ENCODE measurements at regions not wholly inside any gene's neighbourhood (a gene's known extent, or its start where the extent isn't known, plus 50 kb on each side); places are given as distances from the start of the nearest gene placed in this dataset.
A peak's percentile ranks its signal among the peaks of the same experiment; 100 is the strongest.

GRCh38 chr3:194995922-194996321, 275.0 kb downstream of the XXYLT1 start:
- H3K27ac ChIP-seq, result no peak overlapping the region
- TF ChIP-seq CTCF (conservative IDR thresholded peaks at IDR 0.05), result no peak
- no peak for TF ChIP-seq ZFX (IDR thresholded peaks at IDR 0.05)

GRCh38 chr3:194996746-194997145, 274.2 kb downstream of the XXYLT1 start:
- TF ChIP-seq CTCF (conservative IDR thresholded peaks at IDR 0.05) (no peak), ZFX (IDR thresholded peaks at IDR 0.05) (no peak)
- H3K27ac ChIP-seq, result no peak overlapping the region

- no peak overlapping the region for H3K27ac ChIP-seq
- TF ChIP-seq CTCF (conservative IDR thresholded peaks at IDR 0.05) (no peak), ZFX (IDR thresholded peaks at IDR 0.05) (no peak)
Measured at GRCh38 chr3:194998417-194998816, 272.5 kb downstream of the XXYLT1 start.

GRCh38 chr3:194998948-194999347, 272.0 kb downstream of the XXYLT1 start:
- H3K27ac ChIP-seq, result no peak overlapping the region
- no peak for TF ChIP-seq ZFX (IDR thresholded peaks at IDR 0.05)
- no peak for TF ChIP-seq CTCF (conservative IDR thresholded peaks at IDR 0.05)

GRCh38 chr3:194999491-194999890, 271.5 kb downstream of the XXYLT1 start:
- TF ChIP-seq CTCF (conservative IDR thresholded peaks at IDR 0.05) (no peak), ZFX (IDR thresholded peaks at IDR 0.05) (no peak)
- no peak overlapping the region for H3K27ac ChIP-seq

GRCh38 chr3:195001261-195001660, 269.7 kb downstream of the XXYLT1 start:
- H3K27ac ChIP-seq, result no peak overlapping the region
- TF ChIP-seq CTCF (conservative IDR thresholded peaks at IDR 0.05), result no peak
- no peak for TF ChIP-seq ZFX (IDR thresholded peaks at IDR 0.05)

- peak overlapping the region; percentile 16 for H3K27ac ChIP-seq
- TF ChIP-seq CTCF (conservative IDR thresholded peaks at IDR 0.05) (no peak; the same call in 1 of the 2 replicates), ZFX (IDR thresholded peaks at IDR 0.05) (no peak)
Measured at GRCh38 chr3:195001961-195002861, 268.7 kb downstream of the XXYLT1 start.

Data from C4-2B (cell line).